T-cell (primary cell): ENCODE measurements at regions not wholly inside any gene's neighbourhood (a gene's known extent, or its start where the extent isn't known, plus 50 kb on each side); places are given as distances from the start of the nearest gene placed in this dataset.

Source experiments
- ATAC-seq, 4 experiments: fragments of 200-7000 bp in 3 of 4; fragments of 150-1000 bp in 1 of 4; cut with Tn5 transposase; replicated peaks in 1 of 4; 1 replicate in 3 of 4; 2 replicates in 1 of 4; pipeline ENCODE4 v1.10.0; 2021; ENCODE audit warnings: moderate library complexity in 3 of 4, mild to moderate bottlenecking in 2 of 4, moderate number of reproducible peaks in 1 of 4
- CTCF ChIA-PET, 2 donors: fragments of 300-600 bp; sonication (Branson Sonifier 250); formaldehyde crosslinking; loops; one replicate each; lab custom pipeline; 2022; ENCODE audit warnings: antibody characterized with exemption in 2 of 2; lab: Charles Lee
- POLR2A ChIA-PET, 2 donors: fragments of 300-600 bp; sonication (Branson Sonifier 250); formaldehyde crosslinking; loops; one replicate each; lab custom pipeline; 2022; ENCODE audit warnings: antibody characterized with exemption in 2 of 2; lab: Charles Lee
- DNase-seq, 35 experiments: peaks; one replicate each; pipeline versions ENCODE4 v3.0.0 to v3.0.0-alpha.2; 2013 to 2023
- H3K27ac ChIP-seq: one replicate; pipeline ENCODE4 v1.5.1; 2013; ENCODE audit warnings: low read length
- H3K27me3 ChIP-seq, 2 experiments: replicated peaks in 1 of 2; 1 replicate in 1 of 2; 2 replicates in 1 of 2; pipeline versions ENCODE4 v1.6.1 to v1.7.0; 2013; ENCODE audit warnings: low read length in 1 of 2, mixed read lengths in 1 of 2; ENCODE audit not compliant: control insufficient read depth in 2 of 2, insufficient read depth in 2 of 2; ENCODE audit errors: extremely low read depth in 1 of 2
- H3K36me3 ChIP-seq, 2 donors: 1 replicate in 1 of 2; 2 replicates in 1 of 2; pipeline versions ENCODE4 v1.6.1 to v1.7.0; 2013; ENCODE audit warnings: low read length in 1 of 2; ENCODE audit not compliant: control insufficient read depth in 2 of 2, insufficient read depth in 1 of 2; ENCODE audit errors: extremely low read depth in 1 of 2
- H3K4me1 ChIP-seq, 2 experiments: 1 replicate in 1 of 2; 2 replicates in 1 of 2; pipeline versions ENCODE4 v1.6.1 to v1.7.0; 2013; ENCODE audit warnings: low read length in 2 of 2, mixed read lengths in 1 of 2; ENCODE audit not compliant: insufficient read depth in 2 of 2, control insufficient read depth in 1 of 2; ENCODE audit errors: extremely low read depth in 1 of 2
- H3K4me3 ChIP-seq, 2 donors: 1 replicate in 1 of 2; 2 replicates in 1 of 2; pipeline versions ENCODE4 v1.5.1 to v1.7.0; 2013; ENCODE audit warnings: mild to moderate bottlenecking in 2 of 2, low read length in 1 of 2, moderate library complexity in 1 of 2; ENCODE audit not compliant: control insufficient read depth in 1 of 2; ENCODE audit errors: extremely low read depth in 1 of 2
- H3K9me3 ChIP-seq: 2 replicates; pipeline ENCODE4 v1.7.0; 2013
- H3K27ac Mint-ChIP-seq, 2 donors: one replicate each; pipeline ENCODE4 v1.8.0; 2020 to 2021; ENCODE audit warnings: mild to moderate bottlenecking in 2 of 2, mixed read lengths in 2 of 2
- H3K27me3 Mint-ChIP-seq, 2 donors: one replicate each; pipeline ENCODE4 v1.8.0; 2021 to 2022; ENCODE audit warnings: mixed read lengths in 2 of 2
- H3K36me3 Mint-ChIP-seq: one replicate; pipeline ENCODE4 v1.8.0; 2021; ENCODE audit warnings: mixed read lengths
- H3K4me1 Mint-ChIP-seq, 3 donors: one replicate each; pipeline ENCODE4 v1.8.0; 2020 to 2022; ENCODE audit warnings: mixed read lengths in 3 of 3, mild to moderate bottlenecking in 1 of 3
- H3K4me3 Mint-ChIP-seq, 3 donors: one replicate each; pipeline ENCODE4 v1.8.0; 2020 to 2022; ENCODE audit warnings: mild to moderate bottlenecking in 3 of 3, mixed read lengths in 3 of 3, moderate library complexity in 3 of 3
- H3K9me3 Mint-ChIP-seq, 3 donors: one replicate each; pipeline ENCODE4 v1.8.0; 2020 to 2022; ENCODE audit warnings: mixed read lengths in 3 of 3
- WGBS: methylation state at CpG from one replicate; pipeline ENCODE4 v1.1.5; 2013; ENCODE audit warnings: missing lambda C conversion rate; ENCODE audit not compliant: insufficient coverage; 5-methylcytosine and 5-hydroxymethylcytosine counted together

- no peak overlapping the region for H3K4me3 ChIP-seq
- no peaks in the 10 kb centered on the region for H3K27me3 ChIP-seq
- H3K4me3 Mint-ChIP-seq: no peak overlapping the region
- H3K36me3 ChIP-seq: no peaks in the 10 kb centered on the region
- POLR2A ChIA-PET: no interaction called here
- CTCF ChIA-PET: no interaction called here
- 100% methylated on average over 1 of the region's 3 CpGs for WGBS
- peaks cover 3% of the 10 kb centered on the region for H3K9me3 ChIP-seq
- H3K36me3 Mint-ChIP-seq: no peaks in the 10 kb centered on the region
- no peak for ATAC-seq
- peaks cover 8 to 24% (median 17%) of the 10 kb centered on the region in 3 donors for H3K9me3 Mint-ChIP-seq
- no peak overlapping the region for H3K27ac Mint-ChIP-seq
- no peaks in the 10 kb centered on the region for H3K4me1 Mint-ChIP-seq
- DNase-seq: no peak
- H3K27me3 Mint-ChIP-seq: no peaks in the 10 kb centered on the region
- H3K27ac ChIP-seq: no peak overlapping the region
- no peaks in the 10 kb centered on the region for H3K4me1 ChIP-seq
These were observed 429.9 kb downstream of the GABRG2 start for GRCh38 chr5:162497455-162497854.

GRCh38 chr5:162502780-162503179 lies 435.2 kb downstream of the GABRG2 start:
- POLR2A ChIA-PET: no interaction called here
- Histone ChIP-seq H3K4me3 (no peak overlapping the region), H3K27me3 (no peaks in the 10 kb centered on the region), H3K4me1 (no peaks in the 10 kb centered on the region), H3K9me3 (peaks cover 4% of the 10 kb centered on the region), H3K27ac (no peak overlapping the region), H3K36me3 (no peaks in the 10 kb centered on the region)
- CTCF ChIA-PET: interaction anchor here in 1 of 2 donors (0.7 kb wide), 1 partner anchor 10 kb away, joined by 3 read pairs; no protein-coding TSS in a partner anchor
- WGBS: no CpG with 5 or more reads among the region's 3 CpGs
- no peaks in the 10 kb centered on the region for H3K27me3 Mint-ChIP-seq
- no peak overlapping the region for H3K27ac Mint-ChIP-seq
- H3K4me1 Mint-ChIP-seq: no peaks in the 10 kb centered on the region
- H3K9me3 Mint-ChIP-seq: peaks cover 0 to 16% (median 10%) of the 10 kb centered on the region in 3 donors
- H3K36me3 Mint-ChIP-seq: no peaks in the 10 kb centered on the region
- DNase-seq (no peak), ATAC-seq (no peak)
- H3K4me3 Mint-ChIP-seq: no peak overlapping the region

- H3K4me1 Mint-ChIP-seq: no peaks in the 10 kb centered on the region
- H3K27ac ChIP-seq: no peak overlapping the region
- no peak overlapping the region for H3K27ac Mint-ChIP-seq
- no peak for DNase-seq
- H3K4me3 ChIP-seq: no peak overlapping the region
- peaks cover 4% of the 10 kb centered on the region for H3K9me3 ChIP-seq
- 69% methylated on average over 2 of the region's 3 CpGs for WGBS
- no peak for ATAC-seq
- H3K4me3 Mint-ChIP-seq: no peak overlapping the region
- H3K4me1 ChIP-seq: no peaks in the 10 kb centered on the region
- H3K27me3 ChIP-seq: no peaks in the 10 kb centered on the region
- peaks cover 0 to 16% (median 12%) of the 10 kb centered on the region in 3 donors for H3K9me3 Mint-ChIP-seq
- CTCF ChIA-PET: no interaction called here
- POLR2A ChIA-PET: no interaction called here
- no peaks in the 10 kb centered on the region for H3K27me3 Mint-ChIP-seq
- no peaks in the 10 kb centered on the region for H3K36me3 Mint-ChIP-seq
- H3K36me3 ChIP-seq: no peaks in the 10 kb centered on the region
These were observed 436.2 kb downstream of the GABRG2 start for GRCh38 chr5:162503796-162504195.

- DNase-seq (no peak), ATAC-seq (no peak)
- Mint-ChIP-seq H3K27me3 (no peaks in the 10 kb centered on the region), H3K4me3 (no peak overlapping the region), H3K4me1 (no peaks in the 10 kb centered on the region), H3K27ac (no peak overlapping the region), H3K9me3 (peaks cover 15 to 34% (median 28%) of the 10 kb centered on the region in 3 donors), H3K36me3 (no peaks in the 10 kb centered on the region)
- WGBS: 90% methylated on average over 2 of the region's 3 CpGs
- Histone ChIP-seq H3K9me3 (no peaks in the 10 kb centered on the region), H3K36me3 (no peaks in the 10 kb centered on the region), H3K4me3 (no peak overlapping the region), H3K27ac (no peak overlapping the region), H3K27me3 (no peaks in the 10 kb centered on the region), H3K4me1 (no peaks in the 10 kb centered on the region)
- POLR2A ChIA-PET: no interaction called here
- CTCF ChIA-PET: no interaction called here
These were observed 445.5 kb downstream of the GABRG2 start for GRCh38 chr5:162512935-162513565.

- WGBS: no CpG with 5 or more reads among the region's 2 CpGs
- ATAC-seq (no peak), DNase-seq (no peak)
- Mint-ChIP-seq H3K36me3 (no peaks in the 10 kb centered on the region), H3K27me3 (no peaks in the 10 kb centered on the region), H3K4me1 (no peaks in the 10 kb centered on the region), H3K27ac (no peak overlapping the region), H3K9me3 (peaks cover 15 to 39% (median 33%) of the 10 kb centered on the region in 3 donors), H3K4me3 (no peak overlapping the region)
- no peaks in the 10 kb centered on the region for H3K36me3 ChIP-seq
- H3K4me1 ChIP-seq: no peaks in the 10 kb centered on the region
- H3K27me3 ChIP-seq: no peaks in the 10 kb centered on the region
- no peak overlapping the region for H3K4me3 ChIP-seq
- H3K9me3 ChIP-seq: no peaks in the 10 kb centered on the region
- ChIA-PET POLR2A (no interaction called here), CTCF (no interaction called here)
- no peak overlapping the region for H3K27ac ChIP-seq
These were observed 446.5 kb downstream of the GABRG2 start for GRCh38 chr5:162514116-162514515.

GRCh38 chr5:162520878-162521277 lies 453.3 kb downstream of the GABRG2 start:
- H3K4me1 ChIP-seq: no peaks in the 10 kb centered on the region
- CTCF ChIA-PET: no interaction called here
- no CpG with 5 or more reads among the region's 1 CpG for WGBS
- H3K27me3 ChIP-seq: no peaks in the 10 kb centered on the region
- H3K27ac Mint-ChIP-seq: no peak overlapping the region
- H3K4me3 ChIP-seq: no peak overlapping the region
- ATAC-seq (no peak), DNase-seq (no peak)
- H3K4me1 Mint-ChIP-seq: no peaks in the 10 kb centered on the region
- H3K36me3 ChIP-seq: no peaks in the 10 kb centered on the region
- H3K9me3 ChIP-seq: no peaks in the 10 kb centered on the region
- no peak overlapping the region for H3K27ac ChIP-seq
- H3K4me3 Mint-ChIP-seq: no peak overlapping the region
- POLR2A ChIA-PET: no interaction called here
- no peaks in the 10 kb centered on the region for H3K27me3 Mint-ChIP-seq
- H3K36me3 Mint-ChIP-seq: no peaks in the 10 kb centered on the region
- H3K9me3 Mint-ChIP-seq: peaks cover 28 to 46% (median 34%) of the 10 kb centered on the region in 3 donors

- no peak for DNase-seq
- Histone ChIP-seq H3K4me3 (no peak overlapping the region), H3K27me3 (no peaks in the 10 kb centered on the region), H3K36me3 (no peaks in the 10 kb centered on the region), H3K4me1 (no peaks in the 10 kb centered on the region), H3K27ac (no peak overlapping the region), H3K9me3 (peaks cover 2% of the 10 kb centered on the region)
- Mint-ChIP-seq H3K4me1 (no peaks in the 10 kb centered on the region), H3K27ac (no peak overlapping the region), H3K4me3 (no peak overlapping the region), H3K27me3 (no peaks in the 10 kb centered on the region), H3K36me3 (no peaks in the 10 kb centered on the region), H3K9me3 (peaks cover 5 to 18% (median 15%) of the 10 kb centered on the region in 3 donors)
- POLR2A ChIA-PET: no interaction called here
- CTCF ChIA-PET: no interaction called here
- no CpG with 5 or more reads among the region's 1 CpG for WGBS
- ATAC-seq: no peak
These were observed 461.6 kb downstream of the GABRG2 start for GRCh38 chr5:162529209-162529608.
